ENCODE measurements at regions not wholly inside any gene's neighbourhood (a gene's known extent, or its start where the extent isn't known, plus 50 kb on each side); places are given as distances from the start of the nearest gene placed in this dataset.
"Not testable (repeated sequence)": the region's sequence is repeated elsewhere in the genome, so short reads cannot be mapped to it uniquely, and the experiment has no call there.

- no peak for DNase-seq (ENCODE audit: low spot score)
- no peak for TF ChIP-seq CTCF (IDR thresholded peaks at IDR 0.05)
- Histone ChIP-seq H3K27ac (no peak overlapping the region), H3K4me3 (no peak overlapping the region)
Observed at GRCh38 chr5:129243039-129243438, 148.5 kb downstream of the ISOC1 start.

DNA sequence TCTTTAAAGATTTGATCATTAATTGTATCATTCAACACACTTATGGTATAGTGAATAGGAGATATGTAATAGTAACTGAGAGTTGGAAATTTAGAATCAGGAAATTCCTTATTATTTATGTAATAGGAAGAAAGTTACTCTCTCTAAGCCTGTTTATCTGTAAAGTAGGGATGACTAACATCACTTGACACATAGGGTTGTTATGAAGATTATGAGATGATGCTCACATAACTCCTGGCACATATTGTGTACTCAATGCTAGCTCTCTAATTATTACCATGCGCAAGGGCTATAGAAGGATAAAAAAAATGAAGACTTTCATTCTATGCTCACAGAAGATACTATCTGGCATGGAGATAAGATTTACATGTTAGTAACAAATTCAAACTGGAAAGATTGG is 149.9 kb downstream of the ISOC1 start:
- no peak for TF ChIP-seq CTCF (IDR thresholded peaks at IDR 0.05)
- Histone ChIP-seq H3K27ac (no peak overlapping the region), H3K4me3 (no peak overlapping the region)
- no peak for DNase-seq (ENCODE audit: low spot score)

DNA sequence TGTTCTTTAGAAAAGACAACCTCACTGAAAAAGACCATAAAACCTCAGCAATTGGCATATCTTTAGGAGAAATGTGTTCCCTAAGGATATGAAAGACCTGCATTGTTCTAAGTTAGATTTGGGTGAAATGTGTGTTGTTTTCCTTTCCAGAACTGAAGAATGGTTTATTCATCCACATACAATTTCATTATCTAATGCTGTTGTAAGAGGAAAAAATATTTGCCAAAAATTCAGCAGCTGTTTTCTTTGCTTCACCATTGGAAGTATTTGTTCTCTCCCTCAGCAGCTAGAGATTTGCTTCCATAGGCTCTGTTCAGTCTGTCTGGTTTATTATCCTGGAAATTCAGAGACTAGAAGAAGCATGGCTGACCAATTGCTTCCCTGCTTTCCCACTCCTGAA is 150.9 kb downstream of the ISOC1 start:
- H3K27ac ChIP-seq: peak overlapping the region in 1 of 2 donors; percentile 35
- no peak for DNase-seq (ENCODE audit: low spot score)
- TF ChIP-seq CTCF (IDR thresholded peaks at IDR 0.05): no peak
- H3K4me3 ChIP-seq: no peak overlapping the region

GRCh38 chr5:129246088-129246487 is 151.5 kb downstream of the ISOC1 start:
- Histone ChIP-seq H3K27ac (no peak overlapping the region), H3K4me3 (no peak overlapping the region)
- no peak for DNase-seq (ENCODE audit: low spot score)
- no peak for TF ChIP-seq CTCF (IDR thresholded peaks at IDR 0.05)

- Histone ChIP-seq H3K4me3 (no peak overlapping the region), H3K27ac (no peak overlapping the region)
- no peak for TF ChIP-seq CTCF (IDR thresholded peaks at IDR 0.05)
- DNase-seq (ENCODE audit: low spot score): no peak
Observed at GRCh38 chr5:129249886-129250285, 155.3 kb downstream of the ISOC1 start.

GRCh38 chr5:129271308-129271707 is 176.8 kb downstream of the ISOC1 start:
- H3K4me3 ChIP-seq: no peak overlapping the region
- no peak for DNase-seq (ENCODE audit: low spot score)
- H3K27ac ChIP-seq: no peak overlapping the region
- TF ChIP-seq CTCF (IDR thresholded peaks at IDR 0.05): no peak

GRCh38 chr5:129284010-129284409 is 176.1 kb upstream of the ADAMTS19 start:
- H3K4me3 ChIP-seq: no peak overlapping the region
- no peak for TF ChIP-seq CTCF (IDR thresholded peaks at IDR 0.05)
- H3K27ac ChIP-seq: no peak overlapping the region
- no peak for DNase-seq (ENCODE audit: low spot score)

DNA sequence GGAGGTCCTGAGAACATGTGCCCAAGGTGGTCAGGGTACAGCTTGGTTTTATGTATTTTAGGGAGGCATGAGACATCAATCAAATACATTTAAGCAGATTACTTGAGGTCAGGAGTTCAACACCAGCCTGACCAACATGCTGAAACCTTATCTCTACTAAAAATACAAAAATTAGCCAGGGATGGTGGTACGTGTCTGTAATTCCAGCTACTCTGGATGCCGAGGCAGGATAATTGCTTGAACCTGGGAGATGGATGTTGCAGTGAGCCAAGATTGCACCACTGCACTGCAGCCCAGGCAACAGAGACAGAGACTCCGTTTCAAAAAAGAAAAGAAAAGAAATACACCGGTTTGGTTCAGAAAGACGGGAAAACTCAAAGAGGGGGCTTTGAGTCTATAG is 165.9 kb upstream of the ADAMTS19 start:
- H3K4me3 ChIP-seq; H3K27ac ChIP-seq; DNase-seq (ENCODE audit: low spot score): not testable (repeated sequence)

Data from coronary artery (tissue), 2 donors.